DOHH2 (cell line): ENCODE measurements at regions not wholly inside any gene's neighbourhood (a gene's known extent, or its start where the extent isn't known, plus 50 kb on each side); places are given as distances from the start of the nearest gene placed in this dataset.
A peak's percentile ranks its signal among the peaks of the same experiment; 100 is the strongest.

Experiments
- H3F3A ChIP-seq: fragments of 200-600 bp; sonication (generic), shearing (Covaris generic); 2 replicates; pipeline ENCODE4 v1.6.0; 2016; ENCODE audit warnings: antibody characterized with exemption, mild to moderate bottlenecking; ENCODE audit not compliant: control insufficient read depth, insufficient read depth
- H3K27ac ChIP-seq: fragments of 200-600 bp; sonication (generic); 2 replicates; pipeline ENCODE4 v1.5.1; 2014; ENCODE audit warnings: low read depth, mild to moderate bottlenecking, low read length, moderate library complexity
- H3K27me3 ChIP-seq: fragments of 200-600 bp; sonication (generic); 2 replicates; pipeline ENCODE4 v1.6.1; 2014; ENCODE audit warnings: mild to moderate bottlenecking, low read length, mixed read lengths; ENCODE audit not compliant: control insufficient read depth
- H3K36me3 ChIP-seq: fragments of 200-600 bp; sonication (generic); 2 replicates; pipeline ENCODE4 v1.6.1; 2014; ENCODE audit warnings: mild to moderate bottlenecking, low read length, moderate library complexity, mixed read lengths; ENCODE audit not compliant: control insufficient read depth
- H3K4me1 ChIP-seq: fragments of 200-600 bp; sonication (generic); 2 replicates; pipeline ENCODE4 v1.6.1; 2014; ENCODE audit warnings: mild to moderate bottlenecking, low read length, mixed read lengths; ENCODE audit not compliant: control insufficient read depth
- H3K4me2 ChIP-seq: fragments of 200-600 bp; sonication (generic); 2 replicates; pipeline ENCODE4 v1.6.0; 2014; ENCODE audit warnings: mild to moderate bottlenecking, low read length, moderate library complexity
- H3K4me3 ChIP-seq: fragments of 200-600 bp; sonication (generic); 2 replicates; pipeline ENCODE4 v1.5.1; 2014; ENCODE audit warnings: mild to moderate bottlenecking, low read length, mixed read lengths
- H3K79me2 ChIP-seq: fragments of 200-600 bp; sonication (generic); 2 replicates; pipeline ENCODE4 v1.6.1; 2014; ENCODE audit warnings: mild to moderate bottlenecking, low read length, mixed read lengths; ENCODE audit not compliant: control insufficient read depth
- H3K9me2 ChIP-seq: fragments of 200-600 bp; sonication (generic); replicated peaks from 2 replicates; pipeline ENCODE4 v1.6.1; 2014; ENCODE audit warnings: mild to moderate bottlenecking, low read length, mixed read lengths; ENCODE audit not compliant: control insufficient read depth
- H3K9me3 ChIP-seq: fragments of 200-600 bp; sonication (generic); 2 replicates; pipeline ENCODE4 v1.6.1; 2014; ENCODE audit warnings: antibody characterized with exemption, low read length, mixed read lengths; ENCODE audit not compliant: control insufficient read depth, insufficient read depth
- H4K20me1 ChIP-seq: fragments of 200-600 bp; sonication (generic); 2 replicates; pipeline ENCODE4 v1.6.0; 2014; ENCODE audit warnings: low read depth, mild to moderate bottlenecking, antibody characterized with exemption, low read length, moderate library complexity; ENCODE audit not compliant: control insufficient read depth, insufficient read depth
- EZH2phosphoT487 ChIP-seq: fragments of 200-600 bp; sonication (generic); IDR thresholded peaks from 2 replicates; pipeline ENCODE4 v1.6.1; 2017; ENCODE audit warnings: borderline replicate concordance, mild to moderate bottlenecking, antibody characterized with exemption, low read length, moderate library complexity, mixed read lengths
- TF ChIP-seq, protein P1 (sequence below): fragments of 200-600 bp; sonication (generic); IDR thresholded peaks from one replicate; pipeline ENCODE4 v1.5.1; 2014; ENCODE audit warnings: antibody characterized with exemption, mild to moderate bottlenecking, low read depth, low read length; ENCODE audit not compliant: poor library complexity, severe bottlenecking

DNA sequence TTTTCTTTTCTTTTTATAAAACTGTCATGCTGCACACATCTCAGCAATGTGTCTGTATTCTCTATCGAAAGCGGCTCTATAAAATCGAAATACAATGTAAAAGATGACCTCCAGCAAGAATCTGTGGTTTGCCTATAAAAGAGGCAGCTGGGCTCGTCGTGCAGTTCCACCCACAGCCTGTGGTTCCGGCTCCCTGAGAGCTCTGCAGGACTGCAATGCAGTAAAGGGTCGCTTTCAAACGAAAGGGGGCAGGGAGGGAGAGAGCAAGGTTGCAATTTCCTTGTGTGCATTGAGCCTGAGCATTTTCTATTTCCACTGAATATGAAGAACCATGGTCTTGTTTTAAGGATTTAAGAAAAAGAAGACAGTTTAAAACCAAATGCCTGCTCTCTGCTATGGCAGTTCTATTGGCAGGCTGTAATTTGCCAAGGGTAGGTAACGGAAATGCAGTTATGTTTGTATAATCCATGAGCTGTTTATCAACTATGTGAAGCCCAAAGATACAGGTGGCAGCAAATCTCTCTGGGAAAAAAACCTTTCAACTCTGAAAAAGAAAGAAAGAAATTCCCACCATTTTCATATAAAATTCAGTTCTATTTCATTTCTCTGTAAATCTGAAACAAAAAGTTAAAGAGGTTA is 236.5 kb downstream of the HACE1 start:
- Histone ChIP-seq H3K36me3 (no peaks in the 10 kb centered on the region), H3K4me3 (no peak overlapping the region), H4K20me1 (no peaks in the 10 kb centered on the region), H3K27ac (no peak overlapping the region), H3K9me3 (no peaks in the 10 kb centered on the region), H3K4me2 (peak overlapping the region; percentile 2), H3K9me2 (no peaks in the 10 kb centered on the region), H3F3A (no peaks in the 10 kb centered on the region), H3K27me3 (no peaks in the 10 kb centered on the region), H3K4me1 (peaks cover 19% of the 10 kb centered on the region), H3K79me2 (no peaks in the 10 kb centered on the region)
- TF ChIP-seq, protein P1, sequence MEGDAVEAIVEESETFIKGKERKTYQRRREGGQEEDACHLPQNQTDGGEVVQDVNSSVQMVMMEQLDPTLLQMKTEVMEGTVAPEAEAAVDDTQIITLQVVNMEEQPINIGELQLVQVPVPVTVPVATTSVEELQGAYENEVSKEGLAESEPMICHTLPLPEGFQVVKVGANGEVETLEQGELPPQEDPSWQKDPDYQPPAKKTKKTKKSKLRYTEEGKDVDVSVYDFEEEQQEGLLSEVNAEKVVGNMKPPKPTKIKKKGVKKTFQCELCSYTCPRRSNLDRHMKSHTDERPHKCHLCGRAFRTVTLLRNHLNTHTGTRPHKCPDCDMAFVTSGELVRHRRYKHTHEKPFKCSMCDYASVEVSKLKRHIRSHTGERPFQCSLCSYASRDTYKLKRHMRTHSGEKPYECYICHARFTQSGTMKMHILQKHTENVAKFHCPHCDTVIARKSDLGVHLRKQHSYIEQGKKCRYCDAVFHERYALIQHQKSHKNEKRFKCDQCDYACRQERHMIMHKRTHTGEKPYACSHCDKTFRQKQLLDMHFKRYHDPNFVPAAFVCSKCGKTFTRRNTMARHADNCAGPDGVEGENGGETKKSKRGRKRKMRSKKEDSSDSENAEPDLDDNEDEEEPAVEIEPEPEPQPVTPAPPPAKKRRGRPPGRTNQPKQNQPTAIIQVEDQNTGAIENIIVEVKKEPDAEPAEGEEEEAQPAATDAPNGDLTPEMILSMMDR = peak; percentile 21
- TF ChIP-seq EZH2phosphoT487 = no peak

DNA sequence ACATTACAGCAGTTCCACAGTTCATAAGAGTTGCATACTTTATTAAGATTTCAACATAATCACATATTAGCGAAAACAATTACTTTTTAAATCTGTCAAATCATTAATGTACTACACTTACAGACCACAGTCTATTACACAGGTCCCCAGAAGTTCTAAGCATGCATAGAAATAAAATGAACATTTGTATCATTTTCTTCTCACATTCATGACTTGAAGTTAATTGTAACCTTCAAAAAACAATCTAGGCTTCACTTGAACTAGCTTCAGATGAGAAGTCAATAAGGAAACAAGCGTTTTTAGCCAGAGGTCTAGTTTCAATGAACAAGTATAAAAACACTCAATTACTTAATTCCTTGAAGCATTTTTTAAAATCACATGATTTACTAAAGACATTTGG is 238.3 kb downstream of the HACE1 start:
- H3K79me2 ChIP-seq = no peaks in the 10 kb centered on the region
- H3K9me3 ChIP-seq = no peaks in the 10 kb centered on the region
- H4K20me1 ChIP-seq = no peaks in the 10 kb centered on the region
- no peak overlapping the region for H3K27ac ChIP-seq
- H3K27me3 ChIP-seq = no peaks in the 10 kb centered on the region
- H3K9me2 ChIP-seq = no peaks in the 10 kb centered on the region
- H3K4me1 ChIP-seq = peaks cover 19% of the 10 kb centered on the region
- H3K4me3 ChIP-seq = no peak overlapping the region
- TF ChIP-seq, protein P1 = no peak
- no peak for TF ChIP-seq EZH2phosphoT487
- H3K36me3 ChIP-seq = no peaks in the 10 kb centered on the region
- no peaks in the 10 kb centered on the region for H3F3A ChIP-seq
- no peak overlapping the region for H3K4me2 ChIP-seq

DNA sequence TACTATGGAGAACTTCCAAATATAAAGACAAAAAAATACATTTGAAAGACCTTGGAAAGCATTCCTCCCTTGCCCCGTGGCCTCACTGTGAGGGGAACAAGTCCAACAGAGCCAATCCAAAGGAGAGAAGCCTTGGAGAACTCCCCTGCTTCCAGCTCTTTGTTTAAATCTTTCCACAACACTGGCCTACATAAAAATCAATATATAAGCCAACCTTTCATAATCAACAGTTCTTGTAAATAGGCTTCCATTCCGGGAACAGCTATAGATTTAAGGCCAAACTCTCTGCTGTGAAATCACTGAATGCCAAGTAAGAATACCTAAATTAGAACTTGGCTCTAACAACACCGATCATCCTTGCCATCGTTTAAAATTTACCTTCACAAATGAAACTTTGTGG is 242.1 kb downstream of the HACE1 start:
- H3F3A ChIP-seq = no peaks in the 10 kb centered on the region
- H3K4me2 ChIP-seq = no peak overlapping the region
- H3K27ac ChIP-seq = no peak overlapping the region
- no peaks in the 10 kb centered on the region for H3K36me3 ChIP-seq
- no peak overlapping the region for H3K4me3 ChIP-seq
- TF ChIP-seq EZH2phosphoT487 = no peak
- TF ChIP-seq, protein P1 = no peak
- H3K9me3 ChIP-seq = no peaks in the 10 kb centered on the region
- H3K4me1 ChIP-seq = peaks cover 9% of the 10 kb centered on the region
- no peaks in the 10 kb centered on the region for H3K9me2 ChIP-seq
- H3K27me3 ChIP-seq = no peaks in the 10 kb centered on the region
- H3K79me2 ChIP-seq = no peaks in the 10 kb centered on the region
- H4K20me1 ChIP-seq = no peaks in the 10 kb centered on the region
